Endothelial cell of umbilical vein (primary cell): ENCODE measurements at regions not wholly inside any gene's neighbourhood (a gene's known extent, or its start where the extent isn't known, plus 50 kb on each side); places are given as distances from the start of the nearest gene placed in this dataset.

Source experiments
- BruUV-seq: library from RNA; stranded (reverse); fragments of 400-500 nt; replicated peaks from 2 replicates; lab custom pipeline; 2021; lab: Mats Ljungman, UMichigan
- CTCF ChIA-PET: fragments of 300-600, 350-600 bp; sonication (Branson Sonifier 250); formaldehyde crosslinking; loops from one replicate; lab custom pipeline; 2021; ENCODE audit warnings: antibody characterized with exemption, inconsistent platforms; lab: Charles Lee
- POLR2A ChIA-PET: fragments of 300-600, 350-600 bp; sonication (Branson Sonifier 250); formaldehyde crosslinking; loops from one replicate; lab custom pipeline; 2021; ENCODE audit warnings: antibody characterized with exemption, inconsistent platforms; lab: Charles Lee
- DNase-seq: peaks from one replicate; pipeline ENCODE4 v3.0.0-alpha.2; 2011; ENCODE audit warnings: low read depth, low spot score
- FAIRE-seq: peaks from 2 replicates; lab custom pipeline; 2011; peaks lifted over from hg19 to GRCh38; lab: Jason Lieb, UNC
- H2AFZ ChIP-seq: 2 replicates; pipeline ENCODE4 v1.6.0; 2012; ENCODE audit warnings: low read depth, low read length, control low read depth, inconsistent platforms
- H3K27ac ChIP-seq: 2 replicates; pipeline ENCODE4 v1.5.1; 2011; ENCODE audit warnings: low read depth, mild to moderate bottlenecking, control low read depth, low read length, moderate library complexity; ENCODE audit not compliant: insufficient read depth
- H3K27me3 ChIP-seq, 2 experiments: 2 replicates each; pipeline versions ENCODE4 v1.6.0 to v1.6.1; 2011; ENCODE audit warnings: low read length in 2 of 2, mixed read lengths in 1 of 2; ENCODE audit not compliant: control insufficient read depth in 2 of 2, insufficient read depth in 2 of 2
- H3K36me3 ChIP-seq, 2 experiments: 2 replicates in 1 of 2; 3 replicates in 1 of 2; pipeline ENCODE4 v1.5.1; 2011; ENCODE audit warnings: low read length in 2 of 2, mild to moderate bottlenecking in 1 of 2, moderate library complexity in 1 of 2; ENCODE audit not compliant: control insufficient read depth in 2 of 2, insufficient read depth in 2 of 2; ENCODE audit errors: extremely low read depth in 1 of 2
- H3K4me1 ChIP-seq: 3 replicates; pipeline ENCODE4 v1.5.1; 2011; ENCODE audit warnings: mild to moderate bottlenecking, low read length; ENCODE audit not compliant: control insufficient read depth, insufficient read depth; ENCODE audit errors: extremely low read depth
- H3K4me2 ChIP-seq: 2 replicates; pipeline ENCODE4 v1.6.1; 2011; ENCODE audit warnings: low read length, control low read depth, mixed read lengths; ENCODE audit not compliant: insufficient read depth
- H3K4me3 ChIP-seq, 3 experiments: fragments of 200-600 bp in 1 of 3; sonication (generic), shearing (Covaris generic) in 1 of 3; replicated peaks in 1 of 3; 2 replicates each; pipeline ENCODE4 v1.5.1; 2011 to 2016; ENCODE audit warnings: control low read depth in 3 of 3, low read length in 3 of 3, mild to moderate bottlenecking in 2 of 3, inconsistent platforms in 1 of 3, low read depth in 1 of 3, moderate library complexity in 1 of 3; ENCODE audit not compliant: insufficient read depth in 1 of 3
- H3K79me2 ChIP-seq: 2 replicates; pipeline ENCODE4 v1.6.0; 2012; ENCODE audit warnings: low read length, inconsistent platforms; ENCODE audit not compliant: control insufficient read depth, insufficient read depth
- H3K9ac ChIP-seq: replicated peaks from 2 replicates; pipeline ENCODE3; 2011; ENCODE audit warnings: low read length, control low read depth; ENCODE audit not compliant: insufficient read depth; ENCODE audit errors: extremely low read depth
- H3K9me1 ChIP-seq: replicated peaks from 3 replicates; pipeline ENCODE4 v1.6.0; 2011; ENCODE audit warnings: mild to moderate bottlenecking, low read length; ENCODE audit not compliant: control insufficient read depth, insufficient read depth; ENCODE audit errors: extremely low read depth
- H3K9me3 ChIP-seq: replicated peaks from 2 replicates; pipeline ENCODE4 v1.5.1; 2012; ENCODE audit warnings: low read length, inconsistent platforms; ENCODE audit not compliant: control insufficient read depth, insufficient read depth
- H4K20me1 ChIP-seq: replicated peaks from 2 replicates; pipeline ENCODE3; 2011; ENCODE audit warnings: mild to moderate bottlenecking, low read length; ENCODE audit not compliant: control insufficient read depth, insufficient read depth; ENCODE audit errors: extremely low read depth
- CTCF ChIP-seq, 2 donors: IDR thresholded peaks; 1 replicate in 1 of 2; 2 replicates in 1 of 2; pipeline ENCODE4 v1.5.1; 2011; ENCODE audit warnings: low read length in 2 of 2, mild to moderate bottlenecking in 2 of 2, moderate library complexity in 2 of 2, control low read depth in 1 of 2, inconsistent platforms in 1 of 2, low read depth in 1 of 2; ENCODE audit not compliant: insufficient read depth in 1 of 2; ENCODE audit errors: extremely low read depth in 1 of 2
- EZH2 ChIP-seq: IDR thresholded peaks from 2 replicates; pipeline ENCODE4 v1.6.1; 2012; ENCODE audit warnings: borderline replicate concordance, low read depth, mild to moderate bottlenecking, moderate library complexity, low read length, inconsistent platforms; ENCODE audit not compliant: severe bottlenecking
- FOS ChIP-seq: IDR thresholded peaks from 2 replicates; pipeline ENCODE4 v1.6.1; 2011; ENCODE audit warnings: mild to moderate bottlenecking, low read length, moderate library complexity, borderline replicate concordance; ENCODE audit not compliant: insufficient read depth
- GATA2 ChIP-seq: IDR thresholded peaks from 2 replicates; pipeline ENCODE4 v1.7.0; 2011; ENCODE audit warnings: low read depth, mild to moderate bottlenecking, moderate library complexity, mixed read lengths, low read length; ENCODE audit not compliant: insufficient read length, insufficient read depth
- JUN ChIP-seq: IDR thresholded peaks from 2 replicates; pipeline ENCODE4 v1.6.1; 2011; ENCODE audit warnings: borderline replicate concordance, low read depth; ENCODE audit not compliant: insufficient read length, insufficient read depth
- MAX ChIP-seq: IDR thresholded peaks from 2 replicates; pipeline ENCODE4 v1.6.1; 2011; ENCODE audit not compliant: insufficient read depth, insufficient read length
- MYC ChIP-seq: IDR thresholded peaks from one replicate; pipeline ENCODE4 v1.6.1; 2011; ENCODE audit warnings: mild to moderate bottlenecking, low read depth, low read length
- POLR2A ChIP-seq: IDR thresholded peaks from 2 replicates; pipeline ENCODE4 v1.6.1; 2012; ENCODE audit warnings: low read depth, mild to moderate bottlenecking, control low read depth, low read length
- POLR2AphosphoS5 ChIP-seq: IDR thresholded peaks from 2 replicates; pipeline ENCODE4 v1.6.1; 2012; ENCODE audit warnings: low read depth, mild to moderate bottlenecking, control low read depth, low read length, moderate library complexity; ENCODE audit not compliant: insufficient read depth
- dilution Hi-C: fragments of 300-500 bp; cut with MboI; formaldehyde crosslinking; loops from one replicate; pipeline ENCODE4 v1.15.0; 2019; ENCODE audit warnings: low sequenced_read_pairs; ENCODE audit not compliant: extremely low pct_ligation_motif_present
- intact Hi-C: fragments of 100-400 bp; cut with micrococcal nuclease; formaldehyde crosslinking; loops from one replicate; pipeline ENCODE4 v1.10.0; 2022

DNA sequence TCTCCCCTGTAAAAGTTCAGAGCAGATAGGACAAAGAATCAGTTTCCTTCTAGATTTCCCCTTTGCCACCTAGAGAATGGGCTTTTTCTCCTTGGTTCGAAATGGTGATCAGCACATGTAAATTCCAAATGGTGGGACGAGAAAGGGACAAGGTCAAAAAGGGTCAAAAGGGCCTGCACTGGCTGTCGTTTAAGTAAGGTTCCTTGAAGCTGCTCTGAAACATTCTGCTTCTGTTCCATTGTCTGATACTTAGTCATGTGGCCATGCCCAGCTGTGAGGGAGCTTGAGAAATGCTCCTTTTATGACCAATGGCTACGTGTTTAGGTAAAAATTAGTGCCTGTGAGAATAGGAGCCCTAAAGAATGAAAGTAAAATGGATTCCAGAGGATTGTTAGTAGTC is 165.9 kb upstream of the CENPE start:
- intact Hi-C loops = no loop called here
- no TSS peak for BruUV-seq
- POLR2A ChIA-PET = no interaction called here

More for the DNA sequence above, 165.9 kb upstream of the CENPE start:
- TF ChIP-seq POLR2AphosphoS5 (no peak), JUN (no peak), EZH2 (no peak), MYC (no peak), POLR2A (no peak), MAX (no peak), GATA2 (no peak), CTCF (IDR thresholded peaks at IDR 0.05; ENCODE audit: extremely low read depth in 1 of 2, insufficient read depth in 1 of 2, low read depth in 1 of 2, low read length in 2 of 2) (no peak), FOS (no peak)
- H3K9me3 ChIP-seq = no peaks in the 10 kb centered on the region
- H3K9ac ChIP-seq = no peak overlapping the region
- no peak overlapping the region for H3K4me3 ChIP-seq
- no peaks in the 10 kb centered on the region for H3K79me2 ChIP-seq
- DNase-seq (no peak), FAIRE-seq (no peak)
- CTCF ChIA-PET = no interaction called here
- H3K27me3 ChIP-seq = no peaks in the 10 kb centered on the region
- dilution Hi-C loops = no loop called here
- no peaks in the 10 kb centered on the region for H3K9me1 ChIP-seq
- no peak overlapping the region for H3K4me2 ChIP-seq
- H2AFZ ChIP-seq = no peak overlapping the region
- H3K36me3 ChIP-seq = no peaks in the 10 kb centered on the region
- no peaks in the 10 kb centered on the region for H4K20me1 ChIP-seq
- no peak overlapping the region for H3K27ac ChIP-seq
- no peaks in the 10 kb centered on the region for H3K4me1 ChIP-seq
